ENCODE measurements at regions not wholly inside any gene's neighbourhood (a gene's known extent, or its start where the extent isn't known, plus 50 kb on each side); places are given as distances from the start of the nearest gene placed in this dataset.

GRCh38 chr2:142694282-142694681, 183.2 kb upstream of the KYNU start:
- Mint-ChIP-seq H3K9me3 (ENCODE audit: unreplicated experiment) (no peaks in the 10 kb centered on the region), H3K27ac (ENCODE audit: unreplicated experiment) (no peak overlapping the region), H3K4me1 (ENCODE audit: low read depth, unreplicated experiment) (peaks cover 21% of the 10 kb centered on the region), H3K36me3 (ENCODE audit: insufficient read depth, unreplicated experiment) (no peaks in the 10 kb centered on the region), H3K4me3 (ENCODE audit: unreplicated experiment) (no peak overlapping the region), H3K27me3 (ENCODE audit: insufficient read depth, unreplicated experiment) (no peaks in the 10 kb centered on the region)
- Histone ChIP-seq H3K36me3 (ENCODE audit: control insufficient read depth, insufficient read depth, low read length) (no peaks in the 10 kb centered on the region), H3K27me3 (replicated peaks; ENCODE audit: control insufficient read depth, insufficient read depth, low read length) (no peaks in the 10 kb centered on the region), H3K4me3 (ENCODE audit: low read depth, low read length) (no peak overlapping the region), H3K9me3 (peaks cover 4% of the 10 kb centered on the region), H3K4me1 (peaks cover 45% of the 10 kb centered on the region)
- intact Hi-C loops (cut with micrococcal nuclease; ENCODE audit: unreplicated experiment) = no loop called here
- ChIA-PET CTCF (interaction anchor here (0.6 kb wide), 1 partner anchor 340 kb away, joined by 3 read pairs; no protein-coding TSS in a partner anchor), POLR2A (no interaction called here)
- BruUV-seq (replicated peaks) = no TSS peak
- DNase-seq = no peak
- TF ChIP-seq CTCF (IDR thresholded peaks at IDR 0.05; ENCODE audit: insufficient read depth in 1 of 2, low read depth in 1 of 2, low read length in 1 of 2, severe bottlenecking in 1 of 2, unreplicated experiment in 1 of 2) = no peak

- Histone ChIP-seq H3K4me1 (peaks cover 45% of the 10 kb centered on the region), H3K27me3 (replicated peaks; ENCODE audit: control insufficient read depth, insufficient read depth, low read length) (no peaks in the 10 kb centered on the region), H3K4me3 (ENCODE audit: low read depth, low read length) (no peak overlapping the region), H3K36me3 (ENCODE audit: control insufficient read depth, insufficient read depth, low read length) (no peaks in the 10 kb centered on the region), H3K9me3 (peaks cover 4% of the 10 kb centered on the region)
- Mint-ChIP-seq H3K27ac (ENCODE audit: unreplicated experiment) (no peak overlapping the region), H3K4me1 (ENCODE audit: low read depth, unreplicated experiment) (peaks cover 21% of the 10 kb centered on the region), H3K27me3 (ENCODE audit: insufficient read depth, unreplicated experiment) (no peaks in the 10 kb centered on the region), H3K4me3 (ENCODE audit: unreplicated experiment) (no peak overlapping the region), H3K36me3 (ENCODE audit: insufficient read depth, unreplicated experiment) (no peaks in the 10 kb centered on the region), H3K9me3 (ENCODE audit: unreplicated experiment) (no peaks in the 10 kb centered on the region)
- DNase-seq = peak in 1 of 2 experiments; percentile 46
- no peak for TF ChIP-seq CTCF (IDR thresholded peaks at IDR 0.05; ENCODE audit: insufficient read depth in 1 of 2, low read depth in 1 of 2, low read length in 1 of 2, severe bottlenecking in 1 of 2, unreplicated experiment in 1 of 2)
- POLR2A ChIA-PET = no interaction called here
- CTCF ChIA-PET = interaction anchor here (0.6 kb wide), 1 partner anchor 341 kb away, joined by 3 read pairs; no protein-coding TSS in a partner anchor
- intact Hi-C loops (cut with micrococcal nuclease; ENCODE audit: unreplicated experiment) = no loop called here
- BruUV-seq (replicated peaks) = no TSS peak
Observed at GRCh38 chr2:142693171-142693950, 184.1 kb upstream of the KYNU start.

- no peak for TF ChIP-seq CTCF (IDR thresholded peaks at IDR 0.05; ENCODE audit: insufficient read depth in 1 of 2, low read depth in 1 of 2, low read length in 1 of 2, severe bottlenecking in 1 of 2, unreplicated experiment in 1 of 2)
- Histone ChIP-seq H3K4me3 (ENCODE audit: low read depth, low read length) (no peak overlapping the region), H3K36me3 (ENCODE audit: control insufficient read depth, insufficient read depth, low read length) (no peaks in the 10 kb centered on the region), H3K9me3 (no peaks in the 10 kb centered on the region; the same call in 1 of the 2 replicates), H3K4me1 (peaks cover 12% of the 10 kb centered on the region), H3K27me3 (replicated peaks; ENCODE audit: control insufficient read depth, insufficient read depth, low read length) (no peaks in the 10 kb centered on the region)
- no peak overlapping the region for H3K4me3 Mint-ChIP-seq (ENCODE audit: unreplicated experiment)
- BruUV-seq (replicated peaks) = no TSS peak
- H3K27me3 Mint-ChIP-seq (ENCODE audit: insufficient read depth, unreplicated experiment) = no peaks in the 10 kb centered on the region
- peaks cover 6% of the 10 kb centered on the region for H3K4me1 Mint-ChIP-seq (ENCODE audit: low read depth, unreplicated experiment)
- ChIA-PET CTCF (no interaction called here), POLR2A (no interaction called here)
- no peak overlapping the region for H3K27ac Mint-ChIP-seq (ENCODE audit: unreplicated experiment)
- H3K36me3 Mint-ChIP-seq (ENCODE audit: insufficient read depth, unreplicated experiment) = no peaks in the 10 kb centered on the region
- H3K9me3 Mint-ChIP-seq (ENCODE audit: unreplicated experiment) = no peaks in the 10 kb centered on the region
- DNase-seq = no peak
- intact Hi-C loops (cut with micrococcal nuclease; ENCODE audit: unreplicated experiment) = no loop called here
Observed at GRCh38 chr2:142688856-142689605, 188.4 kb upstream of the KYNU start.

Data from Caco-2 (cell line).